OCI-LY3 (cell line): ENCODE measurements at regions not wholly inside any gene's neighbourhood (a gene's known extent, or its start where the extent isn't known, plus 50 kb on each side); places are given as distances from the start of the nearest gene placed in this dataset.

Experiments used
- EZH2phosphoT487 ChIP-seq: fragments of 200-600 bp; shearing (Covaris generic); IDR thresholded peaks from 2 replicates; pipeline ENCODE4 v1.6.1; 2018; ENCODE audit warnings: antibody characterized with exemption, mixed run types, low read depth
- TF ChIP-seq, protein P1 (sequence below): fragments of 200-600, 300-600 bp; sonication (generic); IDR thresholded peaks from 2 replicates; pipeline ENCODE4 v1.5.1; 2014; ENCODE audit warnings: antibody characterized with exemption, low read length, low read depth

GRCh38 chr5:155655569-155655968 lies 642.0 kb downstream of the KIF4B start:
- TF ChIP-seq, protein P1, sequence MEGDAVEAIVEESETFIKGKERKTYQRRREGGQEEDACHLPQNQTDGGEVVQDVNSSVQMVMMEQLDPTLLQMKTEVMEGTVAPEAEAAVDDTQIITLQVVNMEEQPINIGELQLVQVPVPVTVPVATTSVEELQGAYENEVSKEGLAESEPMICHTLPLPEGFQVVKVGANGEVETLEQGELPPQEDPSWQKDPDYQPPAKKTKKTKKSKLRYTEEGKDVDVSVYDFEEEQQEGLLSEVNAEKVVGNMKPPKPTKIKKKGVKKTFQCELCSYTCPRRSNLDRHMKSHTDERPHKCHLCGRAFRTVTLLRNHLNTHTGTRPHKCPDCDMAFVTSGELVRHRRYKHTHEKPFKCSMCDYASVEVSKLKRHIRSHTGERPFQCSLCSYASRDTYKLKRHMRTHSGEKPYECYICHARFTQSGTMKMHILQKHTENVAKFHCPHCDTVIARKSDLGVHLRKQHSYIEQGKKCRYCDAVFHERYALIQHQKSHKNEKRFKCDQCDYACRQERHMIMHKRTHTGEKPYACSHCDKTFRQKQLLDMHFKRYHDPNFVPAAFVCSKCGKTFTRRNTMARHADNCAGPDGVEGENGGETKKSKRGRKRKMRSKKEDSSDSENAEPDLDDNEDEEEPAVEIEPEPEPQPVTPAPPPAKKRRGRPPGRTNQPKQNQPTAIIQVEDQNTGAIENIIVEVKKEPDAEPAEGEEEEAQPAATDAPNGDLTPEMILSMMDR = no peak
- TF ChIP-seq EZH2phosphoT487 = no peak
